ENCODE measurements at regions not wholly inside any gene's neighbourhood (a gene's known extent, or its start where the extent isn't known, plus 50 kb on each side); places are given as distances from the start of the nearest gene placed in this dataset.

GRCh38 chr13:22211876-22212275 lies 541.0 kb downstream of the FGF9 start:
- TF ChIP-seq CTCF (optimal IDR thresholded peaks at IDR 0.05 in 1 of 3, IDR thresholded peaks at IDR 0.05 in 1 of 3, conservative IDR thresholded peaks at IDR 0.05 in 1 of 3; ENCODE audit: extremely low read depth in 1 of 3, insufficient read depth in 2 of 3, low read length in 3 of 3) (no peak), EZH2 (IDR thresholded peaks at IDR 0.05; ENCODE audit: low read length) (no peak)

Measured in keratinocyte (primary cell).